ENCODE measurements at regions not wholly inside any gene's neighbourhood (a gene's known extent, or its start where the extent isn't known, plus 50 kb on each side); places are given as distances from the start of the nearest gene placed in this dataset.

- TF ChIP-seq CTCF (IDR thresholded peaks at IDR 0.05): no peak
- no peak for TF ChIP-seq EP300 (IDR thresholded peaks at IDR 0.05)
- no peak for TF ChIP-seq POLR2A (IDR thresholded peaks at IDR 0.05)
Observed at GRCh38 chr10:44005788-44006099, 357.1 kb upstream of the ZNF32 start.

Measured in gastroesophageal sphincter (tissue), 3 donors.